CD14-positive monocyte (primary cell): ENCODE measurements at regions not wholly inside any gene's neighbourhood (a gene's known extent, or its start where the extent isn't known, plus 50 kb on each side); places are given as distances from the start of the nearest gene placed in this dataset.

Experiments
- DNase-seq, 3 donors: peaks; one replicate each; pipeline ENCODE4 v3.0.0-alpha.2; 2011 to 2022
- H2AFZ ChIP-seq: 2 replicates; pipeline ENCODE4 v1.6.0; 2012; ENCODE audit warnings: mild to moderate bottlenecking, low read depth, low read length, inconsistent platforms; ENCODE audit not compliant: insufficient read depth, poor library complexity, severe bottlenecking
- H3K27ac ChIP-seq, 2 donors: 1 replicate in 1 of 2; 2 replicates in 1 of 2; pipeline ENCODE4 v1.5.1; 2012 to 2013; ENCODE audit warnings: low read length in 2 of 2, control low read depth in 1 of 2, inconsistent platforms in 1 of 2, low read depth in 1 of 2, mild to moderate bottlenecking in 1 of 2
- H3K27me3 ChIP-seq, 2 donors: one replicate each; pipeline versions ENCODE4 v1.6.0 to v1.6.1; 2011 to 2013; ENCODE audit warnings: low read length in 2 of 2; ENCODE audit not compliant: control insufficient read depth in 2 of 2, insufficient read depth in 2 of 2
- H3K36me3 ChIP-seq, 2 donors: replicated peaks in 1 of 2; 1 replicate in 1 of 2; 2 replicates in 1 of 2; pipeline versions ENCODE4 v1.5.1 to v1.6.1; 2012 to 2013; ENCODE audit warnings: low read length in 2 of 2, control low read depth in 1 of 2, inconsistent platforms in 1 of 2, mild to moderate bottlenecking in 1 of 2; ENCODE audit not compliant: insufficient read depth in 2 of 2, control insufficient read depth in 1 of 2
- H3K4me1 ChIP-seq, 2 donors: 1 replicate in 1 of 2; 2 replicates in 1 of 2; pipeline versions ENCODE4 v1.5.1 to v1.6.1; 2012 to 2013; ENCODE audit warnings: low read length in 2 of 2, control low read depth in 1 of 2, inconsistent platforms in 1 of 2, mild to moderate bottlenecking in 1 of 2, moderate library complexity in 1 of 2; ENCODE audit not compliant: insufficient read depth in 2 of 2, control insufficient read depth in 1 of 2
- H3K4me2 ChIP-seq: replicated peaks from 2 replicates; pipeline ENCODE3; 2012; ENCODE audit warnings: low read length, moderate library complexity, mild to moderate bottlenecking; ENCODE audit not compliant: poor library complexity, severe bottlenecking; ENCODE audit errors: extremely low read depth
- H3K4me3 ChIP-seq, 3 experiments: fragments of 200-600 bp in 1 of 3; sonication (generic) in 1 of 3; replicated peaks in 1 of 3; 1 replicate in 2 of 3; 2 replicates in 1 of 3; pipeline ENCODE4 v1.5.1; 2011 to 2013; ENCODE audit warnings: low read length in 3 of 3, mild to moderate bottlenecking in 3 of 3, control low read depth in 2 of 3, low read depth in 2 of 3, inconsistent platforms in 1 of 3, moderate library complexity in 1 of 3
- H3K79me2 ChIP-seq: 2 replicates; pipeline ENCODE4 v1.6.0; 2012; ENCODE audit warnings: mild to moderate bottlenecking, control low read depth, inconsistent platforms, low read length, moderate library complexity; ENCODE audit not compliant: insufficient read depth
- H3K9ac ChIP-seq: 2 replicates; pipeline ENCODE4 v1.6.0; 2017; ENCODE audit warnings: low read length, mild to moderate bottlenecking; ENCODE audit not compliant: insufficient read depth, poor library complexity, severe bottlenecking
- H3K9me3 ChIP-seq, 2 donors: replicated peaks in 1 of 2; 1 replicate in 1 of 2; 2 replicates in 1 of 2; pipeline versions ENCODE4 v1.5.1 to v1.6.1; 2012 to 2013; ENCODE audit warnings: low read length in 2 of 2, control low read depth in 1 of 2; ENCODE audit not compliant: control insufficient read depth in 1 of 2, insufficient read depth in 1 of 2
- H4K20me1 ChIP-seq: 2 replicates; pipeline ENCODE4 v1.6.0; 2012; ENCODE audit warnings: mild to moderate bottlenecking, low read length, control low read depth, moderate library complexity; ENCODE audit not compliant: insufficient read depth
- H3K27ac Mint-ChIP-seq, 7 donors: one replicate each; pipeline ENCODE4 v1.8.0; 2020; ENCODE audit warnings: mild to moderate bottlenecking in 7 of 7, mixed read lengths in 7 of 7, moderate library complexity in 6 of 7, inconsistent platforms in 2 of 7
- H3K27me3 Mint-ChIP-seq, 3 donors: one replicate each; pipeline ENCODE4 v1.8.0; 2021 to 2022; ENCODE audit warnings: low read depth in 3 of 3, mild to moderate bottlenecking in 3 of 3, mixed read lengths in 3 of 3, moderate library complexity in 3 of 3, inconsistent platforms in 1 of 3
- H3K36me3 Mint-ChIP-seq, 2 donors: one replicate each; pipeline ENCODE4 v1.8.0; 2020; ENCODE audit warnings: mixed read lengths in 2 of 2, inconsistent platforms in 1 of 2, mild to moderate bottlenecking in 1 of 2
- H3K4me1 Mint-ChIP-seq: one replicate; pipeline ENCODE4 v1.8.0; 2020; ENCODE audit warnings: mild to moderate bottlenecking, mixed read lengths
- H3K4me3 Mint-ChIP-seq, 2 donors: one replicate each; pipeline ENCODE4 v1.8.0; 2020; ENCODE audit warnings: mild to moderate bottlenecking in 2 of 2, mixed read lengths in 2 of 2, moderate library complexity in 1 of 2
- H3K9me3 Mint-ChIP-seq, 7 donors: one replicate each; pipeline ENCODE4 v1.8.0; 2020 to 2022; ENCODE audit warnings: mixed read lengths in 7 of 7, mild to moderate bottlenecking in 6 of 7, moderate library complexity in 6 of 7, inconsistent platforms in 2 of 7
- CTCF ChIP-seq: fragments of 200-600 bp; IDR thresholded peaks from one replicate; pipeline ENCODE4 v1.8.0; 2022; ENCODE audit warnings: antibody characterized with exemption, mild to moderate bottlenecking
- WGBS: methylation state at CpG from one replicate; pipeline ENCODE4 v1.1.5; 2013; ENCODE audit warnings: missing lambda C conversion rate; ENCODE audit not compliant: insufficient coverage; 5-methylcytosine and 5-hydroxymethylcytosine counted together
- intact Hi-C, 2 donors: fragments of 100-400 bp; cut with micrococcal nuclease; formaldehyde crosslinking; loops; one replicate each; pipeline versions ENCODE4 v1.15.0 to v1.15.1; 2023

GRCh38 chr11:129738242-129738641, 77.4 kb upstream of the TMEM45B start:
- no peak for DNase-seq
- H4K20me1 ChIP-seq: no peaks in the 10 kb centered on the region
- no peaks in the 10 kb centered on the region for H3K36me3 ChIP-seq
- H3K79me2 ChIP-seq: no peaks in the 10 kb centered on the region
- no peak for TF ChIP-seq CTCF
- H3K4me3 Mint-ChIP-seq: peak overlapping the region in 1 of 2 donors; percentile 5
- no peak overlapping the region for H3K27ac Mint-ChIP-seq
- no CpG with 5 or more reads among the region's 2 CpGs for WGBS
- H3K4me1 ChIP-seq: no peaks in the 10 kb centered on the region
- peaks cover 8 to 11% of the 10 kb centered on the region in 2 donors for H3K27me3 ChIP-seq
- H3K9me3 Mint-ChIP-seq: no peaks in the 10 kb centered on the region
- no peaks in the 10 kb centered on the region for H3K4me1 Mint-ChIP-seq
- H3K36me3 Mint-ChIP-seq: no peaks in the 10 kb centered on the region
- no peak overlapping the region for H3K4me3 ChIP-seq
- H2AFZ ChIP-seq: no peak overlapping the region
- intact Hi-C loops: no loop called here
- H3K27me3 Mint-ChIP-seq: peaks cover 12 to 23% (median 20%) of the 10 kb centered on the region in 3 donors
- H3K27ac ChIP-seq: no peak overlapping the region
- H3K4me2 ChIP-seq: no peak overlapping the region
- H3K9ac ChIP-seq: no peak overlapping the region
- no peaks in the 10 kb centered on the region for H3K9me3 ChIP-seq

DNA sequence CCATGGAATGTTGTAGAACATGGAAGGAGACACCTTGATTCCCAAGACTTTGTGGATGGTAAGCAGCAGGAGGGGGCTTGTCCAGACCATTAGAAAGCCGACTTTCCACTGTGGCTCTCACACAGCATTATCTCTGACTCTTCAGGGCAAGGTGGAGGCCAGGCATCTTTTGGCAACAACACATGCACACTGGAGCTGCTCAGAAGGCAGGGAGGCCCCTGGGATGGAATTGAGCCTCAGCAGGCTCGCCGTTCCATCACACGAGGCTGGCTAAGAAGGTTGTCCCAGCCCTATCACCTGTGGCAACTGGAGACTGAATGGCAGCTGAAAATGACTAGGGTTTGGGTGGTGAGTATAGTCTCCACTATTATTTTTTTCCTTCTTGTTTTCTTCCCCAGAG, 76.3 kb upstream of the TMEM45B start:
- Histone ChIP-seq H3K4me1 (no peaks in the 10 kb centered on the region), H3K9me3 (no peaks in the 10 kb centered on the region), H4K20me1 (no peaks in the 10 kb centered on the region), H3K36me3 (no peaks in the 10 kb centered on the region), H3K4me3 (no peak overlapping the region), H3K27me3 (peaks cover 8 to 11% of the 10 kb centered on the region in 2 donors), H2AFZ (no peak overlapping the region), H3K79me2 (no peaks in the 10 kb centered on the region), H3K4me2 (no peak overlapping the region), H3K27ac (no peak overlapping the region), H3K9ac (no peak overlapping the region)
- 96% methylated on average over 4 of the region's 4 CpGs for WGBS
- Mint-ChIP-seq H3K9me3 (no peaks in the 10 kb centered on the region), H3K27ac (no peak overlapping the region), H3K36me3 (no peaks in the 10 kb centered on the region), H3K4me1 (no peaks in the 10 kb centered on the region), H3K27me3 (peaks cover 12 to 22% (median 22%) of the 10 kb centered on the region in 3 donors), H3K4me3 (no peak overlapping the region)
- DNase-seq: no peak
- no peak for TF ChIP-seq CTCF
- intact Hi-C loops: no loop called here
